Prostate gland (tissue), 2 donors: ENCODE measurements at regions not wholly inside any gene's neighbourhood (a gene's known extent, or its start where the extent isn't known, plus 50 kb on each side); places are given as distances from the start of the nearest gene placed in this dataset.

ENCODE experiments used
- POLR2A ChIP-seq: fragments of 450-650 bp; IDR thresholded peaks from one replicate; pipeline ENCODE4 v1.6.1; 2016; ENCODE audit warnings: antibody characterized with exemption, mild to moderate bottlenecking
- POLR2AphosphoS5 ChIP-seq: sonication (generic); formaldehyde crosslinking; IDR thresholded peaks from one replicate; pipeline ENCODE4 v1.6.1; 2017; ENCODE audit warnings: antibody characterized with exemption
- TF ChIP-seq, protein P1 (sequence below), 4 experiments: fragments of 200-600 bp in 2 of 4; fragments of 450-650 bp in 2 of 4; sonication (generic) in 2 of 4; IDR thresholded peaks; 1 replicate in 3 of 4; 2 replicates in 1 of 4; pipeline ENCODE4 v1.5.1; 2016 to 2019; ENCODE audit warnings: antibody characterized with exemption in 4 of 4, mild to moderate bottlenecking in 2 of 4, moderate library complexity in 2 of 4

DNA sequence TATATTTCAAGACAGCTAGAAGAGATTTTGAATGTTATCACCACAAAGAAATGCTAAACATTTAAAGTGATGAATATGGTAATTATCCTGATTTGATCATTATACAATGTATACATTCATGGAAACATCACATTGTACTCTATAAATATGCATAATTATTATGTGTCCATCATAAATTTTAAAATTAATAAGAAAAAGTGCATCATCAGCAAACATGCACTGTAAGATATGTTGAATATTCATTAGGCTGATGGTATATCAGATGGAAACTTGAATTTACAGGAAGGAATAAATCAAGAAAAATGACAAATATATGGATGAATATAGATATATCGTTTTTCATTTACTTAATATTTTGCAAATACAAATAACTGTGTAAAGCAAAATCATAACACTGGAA is 812.1 kb upstream of the INTU start:
- TF ChIP-seq, protein P1, sequence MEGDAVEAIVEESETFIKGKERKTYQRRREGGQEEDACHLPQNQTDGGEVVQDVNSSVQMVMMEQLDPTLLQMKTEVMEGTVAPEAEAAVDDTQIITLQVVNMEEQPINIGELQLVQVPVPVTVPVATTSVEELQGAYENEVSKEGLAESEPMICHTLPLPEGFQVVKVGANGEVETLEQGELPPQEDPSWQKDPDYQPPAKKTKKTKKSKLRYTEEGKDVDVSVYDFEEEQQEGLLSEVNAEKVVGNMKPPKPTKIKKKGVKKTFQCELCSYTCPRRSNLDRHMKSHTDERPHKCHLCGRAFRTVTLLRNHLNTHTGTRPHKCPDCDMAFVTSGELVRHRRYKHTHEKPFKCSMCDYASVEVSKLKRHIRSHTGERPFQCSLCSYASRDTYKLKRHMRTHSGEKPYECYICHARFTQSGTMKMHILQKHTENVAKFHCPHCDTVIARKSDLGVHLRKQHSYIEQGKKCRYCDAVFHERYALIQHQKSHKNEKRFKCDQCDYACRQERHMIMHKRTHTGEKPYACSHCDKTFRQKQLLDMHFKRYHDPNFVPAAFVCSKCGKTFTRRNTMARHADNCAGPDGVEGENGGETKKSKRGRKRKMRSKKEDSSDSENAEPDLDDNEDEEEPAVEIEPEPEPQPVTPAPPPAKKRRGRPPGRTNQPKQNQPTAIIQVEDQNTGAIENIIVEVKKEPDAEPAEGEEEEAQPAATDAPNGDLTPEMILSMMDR (IDR thresholded peaks at IDR 0.05), result no peak
- TF ChIP-seq POLR2A, result no peak
- no peak for TF ChIP-seq POLR2AphosphoS5
